Loucy (cell line): ENCODE measurements at regions not wholly inside any gene's neighbourhood (a gene's known extent, or its start where the extent isn't known, plus 50 kb on each side); places are given as distances from the start of the nearest gene placed in this dataset.
A peak's percentile ranks its signal among the peaks of the same experiment; 100 is the strongest.

Experiments
- H2AFZ ChIP-seq: fragments of 200-600 bp; sonication (generic); 2 replicates; pipeline ENCODE4 v1.6.0; 2016; ENCODE audit warnings: antibody characterized with exemption, mild to moderate bottlenecking, low read length, moderate library complexity
- H3F3A ChIP-seq: fragments of 200-600 bp; 2 replicates; pipeline ENCODE4 v1.6.0; 2016; ENCODE audit warnings: antibody characterized with exemption, low read depth, mild to moderate bottlenecking
- H3K27me3 ChIP-seq: fragments of 200-600 bp; sonication (generic); 2 replicates; pipeline ENCODE4 v1.6.1; 2014; ENCODE audit warnings: low read length, mild to moderate bottlenecking; ENCODE audit not compliant: insufficient read depth, poor library complexity, severe bottlenecking
- H3K36me3 ChIP-seq: fragments of 200-600 bp; sonication (generic); 2 replicates; pipeline ENCODE4 v1.6.1; 2016; ENCODE audit warnings: low read length; ENCODE audit not compliant: insufficient read depth
- H3K4me1 ChIP-seq: fragments of 200-600 bp; sonication (generic); 2 replicates; pipeline ENCODE4 v1.5.1; 2014; ENCODE audit warnings: low read length, mild to moderate bottlenecking; ENCODE audit not compliant: insufficient read depth, poor library complexity, severe bottlenecking
- H3K4me2 ChIP-seq: fragments of 200-600 bp; sonication (generic); 2 replicates; pipeline ENCODE4 v1.6.0; 2014; ENCODE audit warnings: antibody characterized with exemption, low read length, low read depth, mild to moderate bottlenecking; ENCODE audit not compliant: poor library complexity, severe bottlenecking
- H3K4me3 ChIP-seq: fragments of 200-600 bp; sonication (generic); 2 replicates; pipeline ENCODE4 v1.5.1; 2014; ENCODE audit warnings: low read length, mild to moderate bottlenecking, mixed read lengths; ENCODE audit not compliant: poor library complexity, severe bottlenecking
- H3K79me2 ChIP-seq: fragments of 200-600 bp; sonication (generic); 2 replicates; pipeline ENCODE4 v1.6.1; 2014; ENCODE audit warnings: low read length; ENCODE audit not compliant: insufficient read depth
- H3K9ac ChIP-seq: fragments of 200-600 bp; sonication (generic); 2 replicates; pipeline ENCODE4 v1.6.0; 2014; ENCODE audit warnings: mild to moderate bottlenecking, low read depth, low read length, moderate library complexity; ENCODE audit not compliant: poor library complexity, severe bottlenecking
- H3K9me2 ChIP-seq: fragments of 200-600 bp; sonication (generic); replicated peaks from 2 replicates; pipeline ENCODE4 v1.6.1; 2016; ENCODE audit warnings: low read depth, low read length, mixed read lengths
- H3K9me3 ChIP-seq: fragments of 200-600 bp; sonication (generic); 2 replicates; pipeline ENCODE4 v1.6.1; 2014; ENCODE audit warnings: mild to moderate bottlenecking, antibody characterized with exemption, low read length, low read depth; ENCODE audit not compliant: insufficient read depth
- H4K20me1 ChIP-seq: fragments of 200-600 bp; sonication (generic); 2 replicates; pipeline ENCODE4 v1.6.0; 2014; ENCODE audit warnings: antibody characterized with exemption, low read length, mild to moderate bottlenecking; ENCODE audit not compliant: insufficient read depth, poor library complexity, severe bottlenecking
- EZH2phosphoT487 ChIP-seq: fragments of 200-600 bp; IDR thresholded peaks from 2 replicates; pipeline ENCODE4 v1.6.1; 2018; ENCODE audit warnings: antibody characterized with exemption, mild to moderate bottlenecking, moderate library complexity, borderline replicate concordance
- TF ChIP-seq, protein P1 (sequence below): fragments of 200-600 bp; sonication (generic); conservative IDR thresholded peaks from 2 replicates; pipeline ENCODE4 v1.5.1; 2014; ENCODE audit warnings: mild to moderate bottlenecking, antibody characterized with exemption, low read length

DNA sequence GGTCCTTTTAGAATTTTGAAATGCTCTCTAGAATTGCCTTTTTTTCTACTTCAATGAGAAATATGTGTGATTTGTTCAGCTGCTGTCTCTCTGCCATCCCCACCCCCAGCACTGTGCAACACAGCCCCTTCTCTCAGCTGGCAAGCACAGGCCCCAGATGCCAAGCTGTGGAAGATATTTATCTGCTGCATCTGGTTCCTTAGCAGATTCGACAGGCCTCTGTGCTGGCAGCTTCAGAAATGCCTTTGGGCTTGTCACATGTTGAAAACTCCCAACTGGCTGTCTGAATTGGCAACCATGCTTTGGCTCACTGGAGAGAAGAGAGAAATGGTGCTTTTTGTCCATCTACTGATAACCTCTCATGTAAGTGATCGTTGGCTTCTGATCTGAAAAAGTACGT lies 206.7 kb upstream of the C1orf87 start:
- no peak overlapping the region for H3K9ac ChIP-seq
- H3K36me3 ChIP-seq, result no peaks in the 10 kb centered on the region
- H3K79me2 ChIP-seq, result no peaks in the 10 kb centered on the region
- no peak overlapping the region for H2AFZ ChIP-seq
- H3F3A ChIP-seq, result no peaks in the 10 kb centered on the region
- no peaks in the 10 kb centered on the region for H3K9me3 ChIP-seq
- H3K27me3 ChIP-seq, result no peaks in the 10 kb centered on the region
- no peak overlapping the region for H3K4me3 ChIP-seq
- H3K9me2 ChIP-seq, result no peaks in the 10 kb centered on the region
- no peaks in the 10 kb centered on the region for H4K20me1 ChIP-seq
- no peak for TF ChIP-seq EZH2phosphoT487
- TF ChIP-seq, protein P1, sequence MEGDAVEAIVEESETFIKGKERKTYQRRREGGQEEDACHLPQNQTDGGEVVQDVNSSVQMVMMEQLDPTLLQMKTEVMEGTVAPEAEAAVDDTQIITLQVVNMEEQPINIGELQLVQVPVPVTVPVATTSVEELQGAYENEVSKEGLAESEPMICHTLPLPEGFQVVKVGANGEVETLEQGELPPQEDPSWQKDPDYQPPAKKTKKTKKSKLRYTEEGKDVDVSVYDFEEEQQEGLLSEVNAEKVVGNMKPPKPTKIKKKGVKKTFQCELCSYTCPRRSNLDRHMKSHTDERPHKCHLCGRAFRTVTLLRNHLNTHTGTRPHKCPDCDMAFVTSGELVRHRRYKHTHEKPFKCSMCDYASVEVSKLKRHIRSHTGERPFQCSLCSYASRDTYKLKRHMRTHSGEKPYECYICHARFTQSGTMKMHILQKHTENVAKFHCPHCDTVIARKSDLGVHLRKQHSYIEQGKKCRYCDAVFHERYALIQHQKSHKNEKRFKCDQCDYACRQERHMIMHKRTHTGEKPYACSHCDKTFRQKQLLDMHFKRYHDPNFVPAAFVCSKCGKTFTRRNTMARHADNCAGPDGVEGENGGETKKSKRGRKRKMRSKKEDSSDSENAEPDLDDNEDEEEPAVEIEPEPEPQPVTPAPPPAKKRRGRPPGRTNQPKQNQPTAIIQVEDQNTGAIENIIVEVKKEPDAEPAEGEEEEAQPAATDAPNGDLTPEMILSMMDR, result no peak
- peaks cover 21% of the 10 kb centered on the region for H3K4me1 ChIP-seq
- H3K4me2 ChIP-seq, result peak overlapping the region; percentile 68

DNA sequence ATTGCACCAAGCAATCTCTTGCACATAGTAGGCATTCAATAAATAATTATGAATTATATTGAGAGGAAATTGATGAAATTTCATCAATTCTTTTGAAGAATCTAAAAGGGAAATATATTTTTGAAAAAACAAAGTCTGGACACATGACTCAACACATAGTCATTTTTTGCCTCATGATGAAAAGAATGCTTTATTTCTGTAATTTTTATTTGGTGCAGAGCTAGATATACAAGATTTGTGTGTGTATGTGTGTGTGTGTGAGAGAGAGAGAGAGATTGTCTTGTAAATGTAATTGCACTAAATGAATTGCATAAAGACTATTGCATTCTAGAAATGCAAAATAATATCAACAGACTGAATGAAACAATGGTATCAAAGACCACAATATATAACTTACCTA lies 206.2 kb upstream of the C1orf87 start:
- no peaks in the 10 kb centered on the region for H4K20me1 ChIP-seq
- no peak overlapping the region for H3K4me2 ChIP-seq
- H3K36me3 ChIP-seq, result no peaks in the 10 kb centered on the region
- H3K9me2 ChIP-seq, result no peaks in the 10 kb centered on the region
- no peaks in the 10 kb centered on the region for H3F3A ChIP-seq
- no peaks in the 10 kb centered on the region for H3K27me3 ChIP-seq
- no peak overlapping the region for H3K4me3 ChIP-seq
- H3K9ac ChIP-seq, result no peak overlapping the region
- no peak for TF ChIP-seq EZH2phosphoT487
- TF ChIP-seq, protein P1, result no peak
- no peaks in the 10 kb centered on the region for H3K79me2 ChIP-seq
- H3K9me3 ChIP-seq, result no peaks in the 10 kb centered on the region
- no peak overlapping the region for H2AFZ ChIP-seq
- peaks cover 21% of the 10 kb centered on the region for H3K4me1 ChIP-seq

DNA sequence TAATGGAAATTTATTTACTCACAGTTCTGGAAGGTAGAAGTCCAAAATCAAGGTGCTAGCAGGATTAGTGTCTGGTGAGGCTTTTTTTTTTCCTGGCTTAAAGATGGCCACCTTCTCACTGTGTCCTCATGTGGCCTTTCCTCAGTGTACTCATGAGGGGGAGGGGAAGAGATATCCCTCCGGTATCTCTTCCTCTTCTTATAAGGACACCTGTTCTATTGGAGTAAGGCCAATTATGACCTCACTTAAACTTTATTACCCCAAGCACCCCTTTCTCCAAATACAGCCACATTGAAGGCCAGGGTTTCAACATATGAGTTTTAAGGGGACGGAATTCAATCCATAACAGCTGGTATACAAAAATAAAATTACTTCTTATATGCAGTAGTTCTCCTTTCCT lies 203.7 kb upstream of the C1orf87 start:
- Histone ChIP-seq H3K4me1 (peaks cover 21% of the 10 kb centered on the region), H3K36me3 (no peaks in the 10 kb centered on the region), H4K20me1 (no peaks in the 10 kb centered on the region), H3K27me3 (no peaks in the 10 kb centered on the region), H3K79me2 (no peaks in the 10 kb centered on the region), H3K9me3 (no peaks in the 10 kb centered on the region), H3F3A (no peaks in the 10 kb centered on the region), H2AFZ (no peak overlapping the region), H3K9me2 (no peaks in the 10 kb centered on the region), H3K4me3 (no peak overlapping the region), H3K9ac (no peak overlapping the region), H3K4me2 (no peak overlapping the region)
- TF ChIP-seq EZH2phosphoT487, result no peak
- TF ChIP-seq, protein P1, result no peak
